Fibroblast of peridontal ligament (primary cell): ENCODE measurements at regions not wholly inside any gene's neighbourhood (a gene's known extent, or its start where the extent isn't known, plus 50 kb on each side); places are given as distances from the start of the nearest gene placed in this dataset.
A peak's percentile ranks its signal among the peaks of the same experiment; 100 is the strongest.
"Not testable (repeated sequence)": the region's sequence is repeated elsewhere in the genome, so short reads cannot be mapped to it uniquely, and the experiment has no call there.

Experiments used
- DNase-seq: peaks from one replicate; pipeline ENCODE4 v3.0.0-alpha.2; 2010; ENCODE audit errors: extremely low read depth

DNA sequence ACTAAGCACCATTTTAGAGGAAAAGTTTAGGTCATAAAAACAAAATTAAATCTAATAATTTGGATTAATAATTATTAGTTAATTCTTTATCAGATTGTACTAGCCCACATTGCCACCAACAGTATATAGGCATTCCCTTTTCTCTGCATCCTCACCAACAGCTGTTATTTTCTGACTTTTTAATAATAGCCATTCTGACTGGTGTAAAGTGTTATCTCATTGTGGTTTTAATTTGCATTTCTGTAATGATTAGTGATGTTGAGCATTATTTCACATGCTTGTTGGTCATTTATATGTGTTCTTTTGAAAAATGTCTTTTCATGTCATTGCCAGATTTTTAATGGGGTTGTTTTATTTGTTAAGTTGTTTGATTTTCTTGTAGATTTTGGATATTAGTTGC lies 319.1 kb upstream of the SYNCRIP start:
- no peak for DNase-seq

DNA sequence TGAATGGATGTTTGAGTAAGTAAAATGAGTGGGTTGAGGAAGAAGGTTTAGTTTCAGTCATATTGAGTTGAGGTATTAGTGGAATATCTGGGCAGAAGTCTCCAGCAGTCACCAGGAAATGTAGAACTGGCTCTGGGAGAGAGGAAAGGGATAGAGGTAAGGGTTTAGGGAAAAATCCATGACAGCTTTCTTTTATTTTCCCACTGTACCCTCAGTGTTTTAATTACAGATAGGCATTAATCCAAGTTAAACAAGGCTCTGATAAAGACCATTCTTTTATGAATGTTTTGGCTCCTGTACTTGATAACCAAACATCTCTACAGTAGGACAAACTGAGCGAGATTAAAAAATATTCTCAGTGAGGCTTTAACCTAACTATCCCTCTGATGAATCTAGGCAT lies 318.4 kb upstream of the SYNCRIP start:
- no peak for DNase-seq

GRCh38 chr6:85948481-85948880 lies 305.8 kb upstream of the SYNCRIP start:
- DNase-seq: no peak

- no peak for DNase-seq
These were observed 302.9 kb upstream of the SYNCRIP start for GRCh38 chr6:85945459-85946185.

DNA sequence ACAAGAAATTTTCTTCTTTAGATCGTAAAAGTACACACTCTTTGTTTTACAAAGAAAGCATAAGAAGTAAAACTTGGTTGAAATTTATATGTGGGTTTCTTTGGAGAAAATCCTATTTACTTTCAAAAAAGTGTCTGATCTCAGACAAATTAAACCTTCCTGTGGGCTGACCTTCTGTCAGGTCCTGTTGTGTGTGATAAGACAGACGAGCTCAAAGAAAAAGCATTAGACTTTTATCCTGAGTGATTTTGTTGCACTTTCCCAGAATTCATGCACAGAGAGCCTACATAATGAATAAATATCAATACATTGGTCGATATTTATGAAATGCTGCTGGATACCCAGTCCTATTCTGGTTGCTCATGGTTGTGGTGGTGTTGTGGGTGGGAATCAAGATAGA lies 302.1 kb upstream of the SYNCRIP start:
- DNase-seq: no peak

DNA sequence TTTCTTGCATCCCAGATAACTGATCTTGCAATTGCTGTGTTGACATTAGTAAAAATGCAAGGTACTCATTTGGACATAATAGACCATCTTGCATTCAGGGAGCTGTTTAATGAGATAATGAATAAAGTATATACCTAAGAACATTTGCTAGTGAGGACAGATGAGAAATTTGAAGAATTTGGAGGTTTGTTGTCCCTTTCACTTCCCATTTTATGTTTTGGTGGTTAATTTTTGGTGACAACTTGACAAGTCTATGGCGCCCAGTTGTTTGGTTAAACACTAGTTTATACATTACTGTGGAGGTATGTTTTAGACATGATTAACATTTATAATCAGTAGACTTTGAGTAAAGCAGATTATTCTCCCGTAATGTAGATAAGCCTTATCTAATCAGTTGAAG lies 300.2 kb upstream of the SYNCRIP start:
- DNase-seq: no peak

DNA sequence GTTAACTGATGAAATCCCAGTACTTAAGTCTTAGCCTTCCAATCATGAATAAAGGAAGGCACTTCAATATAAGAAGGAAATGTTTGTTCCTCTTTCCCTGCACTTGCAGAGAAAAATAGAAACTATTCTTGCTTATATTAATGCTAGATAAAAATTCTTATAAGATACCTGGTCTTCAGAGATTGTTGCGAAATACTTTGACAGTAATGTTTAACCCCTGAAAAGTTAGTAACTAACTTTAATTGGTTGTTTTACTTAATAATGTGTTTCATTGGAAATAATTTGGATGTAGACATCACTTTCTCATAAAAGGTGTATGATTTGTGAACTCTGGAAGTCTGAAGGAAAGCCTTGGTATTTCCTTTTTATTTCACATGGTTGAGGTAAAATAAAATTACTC lies 294.2 kb upstream of the SYNCRIP start:
- no peak for DNase-seq

- DNase-seq: peak; percentile 44
These were observed 280.3 kb upstream of the SYNCRIP start for GRCh38 chr6:85923013-85923430.

DNA sequence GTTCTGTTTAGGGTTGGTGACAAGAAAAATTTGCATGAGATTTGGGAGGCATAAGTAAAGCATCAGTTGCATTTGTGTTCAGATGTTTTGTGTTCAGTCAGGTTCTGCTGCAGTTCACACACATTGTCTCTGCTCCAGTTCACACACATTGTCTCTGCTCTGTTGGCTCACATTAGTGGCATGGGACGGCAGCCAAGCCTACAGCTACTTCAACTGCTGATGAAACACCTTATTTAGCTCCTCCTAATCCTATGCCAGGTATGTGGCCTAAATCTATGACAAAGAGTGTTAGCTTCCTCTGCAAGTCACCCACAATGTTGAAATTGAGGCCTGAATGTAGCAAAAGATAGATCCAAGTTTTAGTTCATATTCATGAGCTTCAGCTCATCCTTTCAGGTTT lies 278.1 kb upstream of the SYNCRIP start:
- no peak for DNase-seq

DNA sequence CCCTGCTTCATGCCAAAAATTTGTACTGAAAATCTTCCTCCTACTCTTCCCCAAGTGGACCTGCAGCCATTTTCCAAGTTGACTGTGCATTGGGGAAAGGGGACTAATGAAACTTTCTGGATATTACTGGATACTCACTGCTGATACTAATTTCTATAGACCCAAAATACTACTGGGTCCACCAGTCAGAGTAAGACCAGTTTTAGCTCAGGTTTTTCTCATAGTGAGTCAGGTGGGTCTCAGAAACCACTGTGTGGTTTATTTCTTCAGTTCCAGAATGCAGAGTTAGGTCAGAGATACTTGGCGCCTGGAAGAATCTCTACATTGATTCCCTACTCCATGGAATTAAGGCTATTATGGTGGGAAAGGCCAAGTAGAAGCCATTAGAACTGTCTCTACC lies 274.8 kb upstream of the SYNCRIP start:
- no peak for DNase-seq

- DNase-seq: no peak
These were observed 270.3 kb upstream of the SYNCRIP start for GRCh38 chr6:85913001-85913400.

GRCh38 chr6:85912582-85912981 lies 269.9 kb upstream of the SYNCRIP start:
- DNase-seq: no peak

GRCh38 chr6:85911067-85911466 lies 268.4 kb upstream of the SYNCRIP start:
- DNase-seq: no peak

GRCh38 chr6:85908120-85908519 lies 265.4 kb upstream of the SYNCRIP start:
- DNase-seq: not testable (repeated sequence)

DNA sequence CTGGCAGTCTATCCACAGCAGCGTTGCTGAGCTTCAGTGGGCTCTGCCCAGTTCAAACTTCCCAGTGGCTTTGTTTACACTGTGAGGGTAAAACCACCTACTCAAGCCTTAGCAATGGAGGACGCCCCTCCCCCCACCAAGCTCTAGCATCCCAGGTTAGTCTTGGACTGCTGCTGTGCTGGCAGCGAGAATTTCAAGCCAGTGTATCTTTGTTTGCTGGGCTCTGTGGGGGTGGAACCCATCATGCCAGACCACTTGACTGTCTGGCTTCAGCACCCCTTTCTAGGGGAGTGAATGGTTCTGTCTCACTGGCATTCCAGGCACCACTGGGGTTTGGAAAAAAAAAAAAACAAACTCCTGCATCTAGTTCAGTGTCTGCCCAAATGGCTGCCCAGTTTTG lies 249.7 kb upstream of the SYNCRIP start:
- DNase-seq: no peak

DNA sequence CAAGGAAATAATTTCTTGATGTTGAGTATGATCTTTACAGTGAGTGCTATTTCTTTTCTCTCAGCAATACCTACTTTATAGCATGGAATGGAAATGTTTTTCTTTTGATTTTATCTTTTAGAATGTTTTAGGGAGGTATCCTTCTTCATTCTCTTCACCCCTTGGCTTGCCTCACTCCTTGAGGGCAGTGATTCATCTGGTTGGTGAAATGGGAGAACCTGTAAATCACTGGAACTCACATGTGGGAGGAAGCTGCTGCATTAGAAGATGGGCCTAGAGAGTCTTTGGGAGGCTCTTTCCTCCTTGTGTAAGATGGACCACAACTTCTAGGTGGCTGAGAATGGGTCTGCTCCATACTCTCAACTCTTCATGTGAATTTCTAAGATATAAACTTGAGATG lies 244.8 kb upstream of the SYNCRIP start:
- no peak for DNase-seq

- DNase-seq: no peak
These were observed 226.0 kb upstream of the SYNCRIP start for GRCh38 chr6:85868685-85869084.

- no peak for DNase-seq
These were observed 224.9 kb upstream of the SYNCRIP start for GRCh38 chr6:85867595-85867994.

GRCh38 chr6:85866758-85867401 lies 224.2 kb upstream of the SYNCRIP start:
- DNase-seq: no peak

- peak; percentile 45 for DNase-seq
These were observed 223.7 kb upstream of the SYNCRIP start for GRCh38 chr6:85866370-85866730.

DNA sequence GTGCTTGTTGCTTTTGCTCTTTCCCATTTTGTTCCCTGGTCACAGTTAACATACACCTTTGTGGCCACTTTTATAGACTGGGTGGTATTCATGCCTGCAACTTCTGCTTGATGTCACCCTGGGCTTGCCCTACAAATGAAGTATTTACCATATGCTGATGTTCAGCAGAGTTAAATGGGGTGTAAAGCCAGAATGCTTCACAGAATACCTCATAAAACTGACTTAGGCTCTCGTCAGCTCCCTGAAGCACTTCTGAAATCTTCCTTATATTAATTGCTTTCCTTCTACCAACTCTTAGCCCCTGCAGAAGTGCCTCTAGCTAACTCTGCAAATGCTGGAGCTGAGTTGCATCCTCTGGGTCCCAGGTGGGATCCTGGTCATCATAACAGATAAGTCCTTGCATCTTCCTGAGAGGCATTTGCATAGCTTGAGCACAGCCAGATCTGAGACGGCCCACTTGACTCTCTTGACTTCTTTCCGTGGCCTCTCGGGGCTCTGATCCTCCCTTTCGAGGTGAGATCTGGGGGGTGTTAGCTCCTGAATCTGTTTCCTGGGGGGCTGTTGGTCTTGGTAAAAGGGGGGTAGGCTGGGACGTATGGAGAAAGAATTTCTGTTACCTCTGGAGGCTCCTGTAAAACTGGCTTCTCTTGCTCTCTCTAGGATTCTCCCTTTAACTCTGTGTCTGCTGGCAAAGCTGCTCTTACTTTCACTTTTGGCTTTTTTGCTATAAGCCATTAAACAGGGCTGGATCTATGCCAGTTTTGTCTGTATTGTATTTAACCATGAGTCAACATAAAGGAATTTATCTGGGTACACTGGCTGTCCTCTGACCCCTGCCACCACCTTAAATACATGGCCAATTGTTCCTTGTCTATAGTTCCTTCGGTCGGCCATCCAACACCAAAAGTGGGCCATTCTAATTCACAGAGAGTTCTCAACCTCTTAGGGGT lies 223.0 kb upstream of the SYNCRIP start:
- DNase-seq: peak; percentile 77
